HG03108 (cell line): ENCODE measurements at regions not wholly inside any gene's neighbourhood (a gene's known extent, or its start where the extent isn't known, plus 50 kb on each side); places are given as distances from the start of the nearest gene placed in this dataset.
"Not testable (repeated sequence)": the region's sequence is repeated elsewhere in the genome, so short reads cannot be mapped to it uniquely, and the experiment has no call there.

ENCODE experiments used
- ATAC-seq: cut with Tn5 transposase; IDR thresholded peaks from one replicate; pipeline ENCODE4 v1.9.1; 2021; ENCODE audit warnings: moderate library complexity; ENCODE audit not compliant: unreplicated experiment

GRCh38 chr6:15008269-15008668 lies 237.6 kb upstream of the JARID2 start:
- ATAC-seq: no peak

- no peak for ATAC-seq
Observed at GRCh38 chr6:15014958-15015357, 230.9 kb upstream of the JARID2 start.

- no peak for ATAC-seq
Observed at GRCh38 chr6:15016813-15017212, 229.1 kb upstream of the JARID2 start.

- ATAC-seq: no peak
Observed at GRCh38 chr6:15017261-15017660, 228.6 kb upstream of the JARID2 start.

GRCh38 chr6:15017803-15018202 lies 228.1 kb upstream of the JARID2 start:
- no peak for ATAC-seq

- no peak for ATAC-seq
Observed at GRCh38 chr6:15020119-15020770, 225.6 kb upstream of the JARID2 start.

- no peak for ATAC-seq
Observed at GRCh38 chr6:15021074-15021473, 224.8 kb upstream of the JARID2 start.

- ATAC-seq: not testable (repeated sequence)
Observed at GRCh38 chr6:15023018-15023417, 222.9 kb upstream of the JARID2 start.

- peak; percentile 92 for ATAC-seq
Observed at GRCh38 chr6:15023448-15023847, 222.4 kb upstream of the JARID2 start.

GRCh38 chr6:15025446-15025845 lies 220.4 kb upstream of the JARID2 start:
- no peak for ATAC-seq

GRCh38 chr6:15026832-15027231 lies 219.0 kb upstream of the JARID2 start:
- ATAC-seq: no peak

- ATAC-seq: no peak
Observed at GRCh38 chr6:15027472-15027871, 218.4 kb upstream of the JARID2 start.

GRCh38 chr6:15032015-15032414 lies 213.9 kb upstream of the JARID2 start:
- ATAC-seq: no peak

GRCh38 chr6:15033850-15034203 lies 212.0 kb upstream of the JARID2 start:
- ATAC-seq: no peak

- no peak for ATAC-seq
Observed at GRCh38 chr6:15036690-15037245, 209.1 kb upstream of the JARID2 start.

- ATAC-seq: no peak
Observed at GRCh38 chr6:15037253-15037652, 208.6 kb upstream of the JARID2 start.

GRCh38 chr6:15038013-15038791 lies 207.7 kb upstream of the JARID2 start:
- ATAC-seq: no peak

GRCh38 chr6:15039136-15039535 lies 206.7 kb upstream of the JARID2 start:
- no peak for ATAC-seq

GRCh38 chr6:15042938-15043337 lies 202.9 kb upstream of the JARID2 start:
- no peak for ATAC-seq

GRCh38 chr6:15044146-15044882 lies 201.6 kb upstream of the JARID2 start:
- ATAC-seq: no peak

- no peak for ATAC-seq
Observed at GRCh38 chr6:15044948-15045347, 200.9 kb upstream of the JARID2 start.

GRCh38 chr6:15046751-15047150 lies 199.1 kb upstream of the JARID2 start:
- ATAC-seq: no peak
